OCI-LY3 (cell line): ENCODE measurements at regions not wholly inside any gene's neighbourhood (a gene's known extent, or its start where the extent isn't known, plus 50 kb on each side); places are given as distances from the start of the nearest gene placed in this dataset.

ENCODE experiments used
- EZH2phosphoT487 ChIP-seq: fragments of 200-600 bp; shearing (Covaris generic); IDR thresholded peaks from 2 replicates; pipeline ENCODE4 v1.6.1; 2018; ENCODE audit warnings: antibody characterized with exemption, mixed run types, low read depth
- TF ChIP-seq, protein P1 (sequence below): fragments of 200-600, 300-600 bp; sonication (generic); IDR thresholded peaks from 2 replicates; pipeline ENCODE4 v1.5.1; 2014; ENCODE audit warnings: antibody characterized with exemption, low read length, low read depth

DNA sequence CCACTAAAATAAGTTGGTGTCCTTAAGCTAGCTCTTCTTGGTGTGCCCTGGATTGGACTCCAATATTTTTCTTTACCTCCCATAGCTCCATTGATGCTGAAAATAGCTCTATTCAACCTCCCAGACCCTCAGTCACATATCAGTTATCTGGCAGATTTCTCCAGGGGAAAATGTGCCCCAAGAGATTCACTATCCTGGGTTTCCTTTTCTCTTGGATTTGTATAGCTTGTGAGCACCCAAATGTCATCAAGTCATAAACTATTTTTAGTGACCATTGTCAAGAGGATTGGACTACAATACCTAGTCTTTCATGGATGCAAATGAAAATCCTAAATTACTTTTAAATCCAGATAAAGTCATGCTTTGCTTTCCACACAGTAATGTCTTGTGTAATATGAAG lies 339.6 kb upstream of the FOXG1 start:
- TF ChIP-seq, protein P1, sequence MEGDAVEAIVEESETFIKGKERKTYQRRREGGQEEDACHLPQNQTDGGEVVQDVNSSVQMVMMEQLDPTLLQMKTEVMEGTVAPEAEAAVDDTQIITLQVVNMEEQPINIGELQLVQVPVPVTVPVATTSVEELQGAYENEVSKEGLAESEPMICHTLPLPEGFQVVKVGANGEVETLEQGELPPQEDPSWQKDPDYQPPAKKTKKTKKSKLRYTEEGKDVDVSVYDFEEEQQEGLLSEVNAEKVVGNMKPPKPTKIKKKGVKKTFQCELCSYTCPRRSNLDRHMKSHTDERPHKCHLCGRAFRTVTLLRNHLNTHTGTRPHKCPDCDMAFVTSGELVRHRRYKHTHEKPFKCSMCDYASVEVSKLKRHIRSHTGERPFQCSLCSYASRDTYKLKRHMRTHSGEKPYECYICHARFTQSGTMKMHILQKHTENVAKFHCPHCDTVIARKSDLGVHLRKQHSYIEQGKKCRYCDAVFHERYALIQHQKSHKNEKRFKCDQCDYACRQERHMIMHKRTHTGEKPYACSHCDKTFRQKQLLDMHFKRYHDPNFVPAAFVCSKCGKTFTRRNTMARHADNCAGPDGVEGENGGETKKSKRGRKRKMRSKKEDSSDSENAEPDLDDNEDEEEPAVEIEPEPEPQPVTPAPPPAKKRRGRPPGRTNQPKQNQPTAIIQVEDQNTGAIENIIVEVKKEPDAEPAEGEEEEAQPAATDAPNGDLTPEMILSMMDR = no peak
- no peak for TF ChIP-seq EZH2phosphoT487
